ENCODE measurements at regions not wholly inside any gene's neighbourhood (a gene's known extent, or its start where the extent isn't known, plus 50 kb on each side); places are given as distances from the start of the nearest gene placed in this dataset.

- H3K4me3 ChIP-seq (replicated peaks in 1 of 2; ENCODE audit: low read depth in 2 of 2, low read length in 2 of 2) = no peak overlapping the region
- TF ChIP-seq, protein P1, sequence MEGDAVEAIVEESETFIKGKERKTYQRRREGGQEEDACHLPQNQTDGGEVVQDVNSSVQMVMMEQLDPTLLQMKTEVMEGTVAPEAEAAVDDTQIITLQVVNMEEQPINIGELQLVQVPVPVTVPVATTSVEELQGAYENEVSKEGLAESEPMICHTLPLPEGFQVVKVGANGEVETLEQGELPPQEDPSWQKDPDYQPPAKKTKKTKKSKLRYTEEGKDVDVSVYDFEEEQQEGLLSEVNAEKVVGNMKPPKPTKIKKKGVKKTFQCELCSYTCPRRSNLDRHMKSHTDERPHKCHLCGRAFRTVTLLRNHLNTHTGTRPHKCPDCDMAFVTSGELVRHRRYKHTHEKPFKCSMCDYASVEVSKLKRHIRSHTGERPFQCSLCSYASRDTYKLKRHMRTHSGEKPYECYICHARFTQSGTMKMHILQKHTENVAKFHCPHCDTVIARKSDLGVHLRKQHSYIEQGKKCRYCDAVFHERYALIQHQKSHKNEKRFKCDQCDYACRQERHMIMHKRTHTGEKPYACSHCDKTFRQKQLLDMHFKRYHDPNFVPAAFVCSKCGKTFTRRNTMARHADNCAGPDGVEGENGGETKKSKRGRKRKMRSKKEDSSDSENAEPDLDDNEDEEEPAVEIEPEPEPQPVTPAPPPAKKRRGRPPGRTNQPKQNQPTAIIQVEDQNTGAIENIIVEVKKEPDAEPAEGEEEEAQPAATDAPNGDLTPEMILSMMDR (IDR thresholded peaks at IDR 0.05; ENCODE audit: low read depth, low read length) = no peak
- DNase-seq (ENCODE audit: low read depth in 2 of 2) = no peak
Measured at GRCh38 chr14:61994589-61994988, 232.4 kb downstream of the SNAPC1 start.

GRCh38 chr14:61996753-61997152 is 234.5 kb downstream of the SNAPC1 start:
- H3K4me3 ChIP-seq (replicated peaks in 1 of 2; ENCODE audit: low read depth in 2 of 2, low read length in 2 of 2) = no peak overlapping the region
- TF ChIP-seq, protein P1 (IDR thresholded peaks at IDR 0.05; ENCODE audit: low read depth, low read length) = no peak

DNA sequence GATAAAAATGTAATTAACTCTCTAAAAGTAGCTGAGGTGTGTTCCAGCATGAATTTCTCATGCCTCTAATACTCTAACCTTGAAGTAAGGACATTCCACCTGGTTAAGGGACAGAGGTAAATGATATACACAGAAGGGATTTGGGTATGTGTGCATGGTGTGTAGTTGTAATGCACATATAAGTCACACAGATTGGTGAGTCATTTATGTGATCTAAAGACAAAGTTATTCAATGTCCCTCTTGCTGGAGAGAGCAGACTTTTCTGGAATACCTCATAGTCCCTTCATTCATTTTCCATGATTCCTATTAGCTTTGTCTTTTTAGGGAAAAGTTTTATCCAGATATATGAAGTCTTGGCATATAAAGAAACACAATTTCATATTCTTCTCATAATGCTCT is 234.9 kb downstream of the SNAPC1 start:
- no peak overlapping the region for H3K4me3 ChIP-seq (replicated peaks in 1 of 2; ENCODE audit: low read depth in 2 of 2, low read length in 2 of 2)
- DNase-seq (ENCODE audit: low read depth in 2 of 2) = no peak
- TF ChIP-seq, protein P1 (IDR thresholded peaks at IDR 0.05; ENCODE audit: low read depth, low read length) = no peak

More at GRCh38 chr14:61996753-61997152, 234.5 kb downstream of the SNAPC1 start:
- no peak for DNase-seq (ENCODE audit: low read depth in 2 of 2)

GRCh38 chr14:62001963-62002362 is 239.7 kb downstream of the SNAPC1 start:
- TF ChIP-seq, protein P1 (IDR thresholded peaks at IDR 0.05; ENCODE audit: low read depth, low read length) = no peak
- no peak overlapping the region for H3K4me3 ChIP-seq (replicated peaks in 1 of 2; ENCODE audit: low read depth in 2 of 2, low read length in 2 of 2)
- DNase-seq (ENCODE audit: low read depth in 2 of 2) = peak in 1 of 2 donors; percentile 73

DNA sequence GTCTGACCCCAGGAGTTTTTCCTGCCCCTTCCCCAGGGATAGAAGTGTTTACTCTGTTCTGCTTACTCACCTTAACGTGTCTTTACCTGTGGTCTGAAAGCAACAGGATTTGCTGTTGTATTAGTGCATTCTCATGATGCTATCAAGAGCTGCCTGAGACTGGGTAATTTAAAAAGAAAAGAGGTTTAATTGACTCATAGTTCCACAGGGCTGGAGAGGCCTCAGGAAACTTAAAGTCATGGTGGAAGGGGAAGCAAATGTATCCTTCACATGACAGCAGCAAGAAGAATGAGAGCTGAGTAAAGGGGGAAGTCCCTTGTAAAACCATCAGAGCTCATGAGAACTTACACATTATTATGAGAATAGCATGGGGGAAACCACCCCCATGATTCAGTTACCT is 240.4 kb downstream of the SNAPC1 start:
- TF ChIP-seq, protein P1 (IDR thresholded peaks at IDR 0.05; ENCODE audit: low read depth, low read length) = no peak
- H3K4me3 ChIP-seq (replicated peaks in 1 of 2; ENCODE audit: low read depth in 2 of 2, low read length in 2 of 2) = no peak overlapping the region
- peak in 1 of 2 donors; percentile 68 for DNase-seq (ENCODE audit: low read depth in 2 of 2)

- TF ChIP-seq, protein P1 (IDR thresholded peaks at IDR 0.05; ENCODE audit: low read depth, low read length) = no peak
- no peak for DNase-seq (ENCODE audit: low read depth in 2 of 2)
Measured at GRCh38 chr14:62003701-62004100, 241.5 kb downstream of the SNAPC1 start.

GRCh38 chr14:62006116-62006731 is 244.0 kb downstream of the SNAPC1 start:
- H3K4me3 ChIP-seq (replicated peaks in 1 of 2; ENCODE audit: low read depth in 2 of 2, low read length in 2 of 2) = no peak overlapping the region
- TF ChIP-seq, protein P1 (IDR thresholded peaks at IDR 0.05; ENCODE audit: low read depth, low read length) = no peak
- no peak for DNase-seq (ENCODE audit: low read depth in 2 of 2)

More at GRCh38 chr14:62003701-62004100, 241.5 kb downstream of the SNAPC1 start:
- H3K4me3 ChIP-seq (replicated peaks in 1 of 2; ENCODE audit: low read depth in 2 of 2, low read length in 2 of 2) = no peak overlapping the region

Measured in cardiac fibroblast (primary cell).